Epithelial cell of proximal tubule (primary cell): ENCODE measurements at regions not wholly inside any gene's neighbourhood (a gene's known extent, or its start where the extent isn't known, plus 50 kb on each side); places are given as distances from the start of the nearest gene placed in this dataset.

Experiments
- DNase-seq: peaks from one replicate; pipeline ENCODE4 v3.0.0-alpha.2; 2011; ENCODE audit warnings: low read depth
- H3K4me3 ChIP-seq: 2 replicates; pipeline ENCODE4 v1.5.1; 2011; ENCODE audit warnings: low read depth, mild to moderate bottlenecking, low read length
- CTCF ChIP-seq: conservative IDR thresholded peaks from 2 replicates; pipeline ENCODE4 v1.5.1; 2012; ENCODE audit warnings: low read depth, mild to moderate bottlenecking, low read length

GRCh38 chr7:113374955-113375354 lies 256.6 kb upstream of the SMIM30 start:
- TF ChIP-seq CTCF: no peak
- no peak overlapping the region for H3K4me3 ChIP-seq
- no peak for DNase-seq

GRCh38 chr7:113373863-113374262 lies 255.5 kb upstream of the SMIM30 start:
- TF ChIP-seq CTCF: no peak
- no peak for DNase-seq

GRCh38 chr7:113371416-113372043 lies 253.2 kb upstream of the SMIM30 start:
- no peak overlapping the region for H3K4me3 ChIP-seq
- no peak for DNase-seq
- TF ChIP-seq CTCF: no peak

More at GRCh38 chr7:113373863-113374262, 255.5 kb upstream of the SMIM30 start:
- H3K4me3 ChIP-seq: no peak overlapping the region

- no peak for TF ChIP-seq CTCF
- H3K4me3 ChIP-seq: no peak overlapping the region
- DNase-seq: no peak
Measured at GRCh38 chr7:113370910-113371309, 252.6 kb upstream of the SMIM30 start.

GRCh38 chr7:113368256-113368655 lies 249.9 kb upstream of the SMIM30 start:
- no peak for DNase-seq
- TF ChIP-seq CTCF: no peak

GRCh38 chr7:113367041-113367586 lies 248.8 kb upstream of the SMIM30 start:
- no peak overlapping the region for H3K4me3 ChIP-seq
- no peak for TF ChIP-seq CTCF
- DNase-seq: no peak

More at GRCh38 chr7:113368256-113368655, 249.9 kb upstream of the SMIM30 start:
- H3K4me3 ChIP-seq: no peak overlapping the region

- H3K4me3 ChIP-seq: no peak overlapping the region
- no peak for DNase-seq
- no peak for TF ChIP-seq CTCF
Measured at GRCh38 chr7:113366122-113366521, 247.8 kb upstream of the SMIM30 start.
